ENCODE measurements at regions not wholly inside any gene's neighbourhood (a gene's known extent, or its start where the extent isn't known, plus 50 kb on each side); places are given as distances from the start of the nearest gene placed in this dataset.

- TF ChIP-seq CTCF (IDR thresholded peaks at IDR 0.05): no peak
- TF ChIP-seq POLR2A (IDR thresholded peaks at IDR 0.05): no peak
Observed at GRCh38 chr4:155539746-155540145, 126.9 kb upstream of the GUCY1A1 start.
